Breast epithelium (tissue), 4 donors: ENCODE measurements at regions not wholly inside any gene's neighbourhood (a gene's known extent, or its start where the extent isn't known, plus 50 kb on each side); places are given as distances from the start of the nearest gene placed in this dataset.
A peak's percentile ranks its signal among the peaks of the same experiment; 100 is the strongest.

ENCODE experiments used
- DNase-seq, 2 donors: peaks; one replicate each; pipeline ENCODE4 v3.0.0-alpha.2; 2019; ENCODE audit warnings: low spot score in 2 of 2
- H3K27ac ChIP-seq, 2 donors: fragments of 200-600 bp; sonication (generic) in 1 of 2; one replicate each; pipeline ENCODE4 v1.5.1; 2016 to 2019; ENCODE audit warnings: mild to moderate bottlenecking in 1 of 2
- H3K27me3 ChIP-seq, 2 donors: fragments of 200-600 bp; sonication (generic) in 1 of 2; one replicate each; pipeline versions ENCODE4 v1.5.1 to v1.6.0; 2017 to 2019; ENCODE audit warnings: control low read depth in 1 of 2, mild to moderate bottlenecking in 1 of 2
- H3K36me3 ChIP-seq: fragments of 200-600 bp; one replicate; pipeline ENCODE4 v1.5.1; 2019
- H3K4me1 ChIP-seq, 2 donors: fragments of 200-600 bp; sonication (generic); one replicate each; pipeline ENCODE4 v1.5.1; 2016 to 2019; ENCODE audit warnings: control low read depth in 1 of 2
- H3K4me3 ChIP-seq, 3 donors: fragments of 200-600 bp; sonication (generic); 1 replicate in 2 of 3; 2 replicates in 1 of 3; pipeline ENCODE4 v1.5.1; 2016 to 2019; ENCODE audit warnings: mild to moderate bottlenecking in 3 of 3, moderate library complexity in 2 of 3
- H3K9me3 ChIP-seq, 2 donors: fragments of 200-600 bp; sonication (generic) in 1 of 2; one replicate each; pipeline ENCODE4 v1.5.1; 2016 to 2019; ENCODE audit warnings: control low read depth in 1 of 2
- POLR2A ChIP-seq: fragments of 450-650 bp; IDR thresholded peaks from one replicate; pipeline ENCODE4 v1.6.1; 2016; ENCODE audit warnings: antibody characterized with exemption, mild to moderate bottlenecking, moderate library complexity
- POLR2AphosphoS5 ChIP-seq, 3 donors: sonication (generic); formaldehyde crosslinking; IDR thresholded peaks; one replicate each; pipeline ENCODE4 v1.6.1; 2017; ENCODE audit warnings: antibody characterized with exemption in 3 of 3
- intact Hi-C: fragments of 100-400 bp; cut with DNase I; formaldehyde crosslinking; loops from one replicate; pipeline ENCODE4 v1.15.1; 2023; ENCODE audit warnings: low total_unique reads
- TF ChIP-seq, protein P1 (sequence below), 3 donors: fragments of 450-650 bp; IDR thresholded peaks; one replicate each; pipeline ENCODE4 v1.5.1; 2016 to 2017; ENCODE audit warnings: antibody characterized with exemption in 3 of 3, mild to moderate bottlenecking in 3 of 3, moderate library complexity in 3 of 3

DNA sequence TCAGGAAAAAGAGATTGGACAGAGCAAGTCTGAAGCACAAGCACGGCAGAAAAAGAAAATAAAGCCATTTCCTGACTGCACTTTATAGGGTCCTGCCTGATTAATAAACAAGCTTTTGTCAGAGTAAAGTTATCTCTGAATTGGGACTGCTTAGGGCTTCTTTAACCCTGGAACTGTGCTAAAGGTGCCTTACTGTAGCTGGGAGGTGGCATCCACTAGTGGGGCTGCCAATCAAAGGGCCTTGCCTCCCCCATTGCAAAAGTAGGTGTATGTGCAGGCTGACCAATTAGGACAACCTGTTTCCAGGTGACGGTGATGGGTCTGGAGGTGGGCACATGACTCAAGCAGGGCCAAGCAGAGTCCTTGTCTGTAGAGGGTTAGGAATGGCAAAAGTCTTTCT, 57.4 kb upstream of the RAPH1 start:
- DNase-seq: no peak
- Histone ChIP-seq H3K27ac (no peak overlapping the region), H3K4me1 (no peaks in the 10 kb centered on the region), H3K9me3 (no peaks in the 10 kb centered on the region), H3K27me3 (no peaks in the 10 kb centered on the region), H3K4me3 (no peak overlapping the region), H3K36me3 (no peaks in the 10 kb centered on the region)
- TF ChIP-seq POLR2AphosphoS5 (IDR thresholded peaks at IDR 0.05) (no peak), POLR2A (no peak)
- TF ChIP-seq, protein P1, sequence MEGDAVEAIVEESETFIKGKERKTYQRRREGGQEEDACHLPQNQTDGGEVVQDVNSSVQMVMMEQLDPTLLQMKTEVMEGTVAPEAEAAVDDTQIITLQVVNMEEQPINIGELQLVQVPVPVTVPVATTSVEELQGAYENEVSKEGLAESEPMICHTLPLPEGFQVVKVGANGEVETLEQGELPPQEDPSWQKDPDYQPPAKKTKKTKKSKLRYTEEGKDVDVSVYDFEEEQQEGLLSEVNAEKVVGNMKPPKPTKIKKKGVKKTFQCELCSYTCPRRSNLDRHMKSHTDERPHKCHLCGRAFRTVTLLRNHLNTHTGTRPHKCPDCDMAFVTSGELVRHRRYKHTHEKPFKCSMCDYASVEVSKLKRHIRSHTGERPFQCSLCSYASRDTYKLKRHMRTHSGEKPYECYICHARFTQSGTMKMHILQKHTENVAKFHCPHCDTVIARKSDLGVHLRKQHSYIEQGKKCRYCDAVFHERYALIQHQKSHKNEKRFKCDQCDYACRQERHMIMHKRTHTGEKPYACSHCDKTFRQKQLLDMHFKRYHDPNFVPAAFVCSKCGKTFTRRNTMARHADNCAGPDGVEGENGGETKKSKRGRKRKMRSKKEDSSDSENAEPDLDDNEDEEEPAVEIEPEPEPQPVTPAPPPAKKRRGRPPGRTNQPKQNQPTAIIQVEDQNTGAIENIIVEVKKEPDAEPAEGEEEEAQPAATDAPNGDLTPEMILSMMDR (IDR thresholded peaks at IDR 0.05): no peak
- intact Hi-C loops: no loop called here

DNA sequence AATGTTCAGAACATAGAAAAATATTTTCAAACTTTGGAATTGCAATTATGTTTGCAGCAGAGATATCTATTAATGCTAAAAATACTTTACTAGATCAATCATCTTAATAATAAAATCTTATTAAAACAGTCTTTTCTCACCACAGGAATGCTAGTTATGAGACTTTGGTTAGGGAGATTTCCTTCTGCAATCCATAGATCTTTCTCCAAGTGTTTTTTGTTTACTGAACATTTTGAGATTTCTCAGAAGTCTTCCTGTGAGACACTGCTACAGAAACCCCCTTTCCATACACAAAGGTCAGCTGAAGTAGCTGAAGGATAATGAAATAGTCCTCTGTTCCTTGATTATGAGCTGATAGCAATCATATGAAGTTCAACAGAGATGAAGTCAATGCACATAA, 59.4 kb upstream of the RAPH1 start:
- Histone ChIP-seq H3K9me3 (no peaks in the 10 kb centered on the region), H3K27ac (peak overlapping the region; percentile 31 to 38), H3K36me3 (no peaks in the 10 kb centered on the region), H3K4me1 (no peaks in the 10 kb centered on the region), H3K27me3 (no peaks in the 10 kb centered on the region), H3K4me3 (no peak overlapping the region)
- TF ChIP-seq, protein P1 (IDR thresholded peaks at IDR 0.05): no peak
- TF ChIP-seq POLR2A (no peak), POLR2AphosphoS5 (IDR thresholded peaks at IDR 0.05) (no peak)
- no peak for DNase-seq
- intact Hi-C loops: no loop called here

DNA sequence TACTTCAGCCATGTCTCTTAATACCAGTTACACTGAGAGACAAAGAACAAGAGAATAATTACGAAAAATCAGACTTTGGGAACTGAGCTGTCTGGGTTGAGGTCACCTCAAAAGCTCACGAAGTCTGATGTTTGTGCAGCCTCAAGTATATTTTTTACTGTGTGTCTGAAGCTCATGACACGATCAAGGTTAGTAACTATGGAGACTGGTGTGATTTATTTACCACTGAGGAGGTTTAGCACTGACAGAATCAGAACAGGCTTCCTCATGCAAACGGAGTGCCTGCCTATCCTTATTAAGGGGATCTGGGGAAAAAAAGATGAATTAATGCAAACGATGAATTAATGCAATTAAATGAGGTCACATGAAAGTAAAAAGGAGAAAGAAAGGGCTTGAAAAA, 61.1 kb upstream of the RAPH1 start:
- no peaks in the 10 kb centered on the region for H3K36me3 ChIP-seq
- H3K9me3 ChIP-seq: no peaks in the 10 kb centered on the region
- no peak for TF ChIP-seq POLR2AphosphoS5 (IDR thresholded peaks at IDR 0.05)
- TF ChIP-seq, protein P1 (IDR thresholded peaks at IDR 0.05): no peak
- TF ChIP-seq POLR2A: no peak
- no peaks in the 10 kb centered on the region for H3K4me1 ChIP-seq
- no peaks in the 10 kb centered on the region for H3K27me3 ChIP-seq
- H3K4me3 ChIP-seq: no peak overlapping the region
- intact Hi-C loops: no loop called here
- H3K27ac ChIP-seq: no peak overlapping the region
- no peak for DNase-seq

DNA sequence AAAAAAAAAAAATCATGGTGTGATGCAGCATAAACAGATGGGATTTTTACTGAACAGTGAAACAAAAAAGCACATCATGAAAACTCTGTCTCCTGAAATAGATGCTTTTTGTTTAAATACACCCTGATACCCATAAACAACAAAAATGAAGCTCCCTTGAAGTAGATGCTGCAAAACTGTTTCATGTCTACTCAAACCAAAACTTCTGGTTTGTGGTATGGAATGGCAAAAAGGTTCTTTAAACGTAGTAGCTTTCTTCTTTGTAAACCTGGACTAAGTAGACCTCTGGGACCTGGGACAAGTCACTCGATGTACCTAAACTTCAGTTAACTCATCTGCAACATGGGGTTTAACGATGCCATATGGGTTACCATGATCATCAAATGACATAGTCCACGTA, 64.4 kb upstream of the RAPH1 start:
- Histone ChIP-seq H3K27ac (no peak overlapping the region), H3K4me3 (no peak overlapping the region), H3K4me1 (no peaks in the 10 kb centered on the region), H3K36me3 (no peaks in the 10 kb centered on the region), H3K9me3 (no peaks in the 10 kb centered on the region), H3K27me3 (no peaks in the 10 kb centered on the region)
- DNase-seq: no peak
- intact Hi-C loops: no loop called here
- no peak for TF ChIP-seq POLR2A
- TF ChIP-seq POLR2AphosphoS5 (IDR thresholded peaks at IDR 0.05): no peak
- TF ChIP-seq, protein P1 (IDR thresholded peaks at IDR 0.05): no peak

DNA sequence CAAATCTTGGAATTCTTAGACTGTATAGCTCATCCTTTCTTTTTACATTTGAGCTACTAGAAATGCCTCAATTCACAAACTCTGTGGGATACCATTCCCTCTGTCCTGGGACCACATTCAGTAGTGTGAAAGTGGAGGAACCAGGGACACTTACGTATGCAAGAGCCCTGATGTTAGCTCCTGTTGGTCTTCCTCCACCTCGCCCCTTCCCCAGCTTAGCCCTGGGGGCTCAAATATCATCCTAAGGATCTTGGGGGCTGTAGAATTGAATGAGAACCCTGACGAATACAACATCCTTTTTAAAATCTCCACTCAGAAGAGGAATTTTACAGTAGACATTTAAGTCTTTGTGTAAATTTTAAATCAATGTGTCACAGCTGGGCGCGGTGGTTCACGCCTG, 65.2 kb upstream of the RAPH1 start:
- no peaks in the 10 kb centered on the region for H3K4me1 ChIP-seq
- H3K27ac ChIP-seq: no peak overlapping the region
- H3K9me3 ChIP-seq: no peaks in the 10 kb centered on the region
- no peaks in the 10 kb centered on the region for H3K27me3 ChIP-seq
- TF ChIP-seq, protein P1 (IDR thresholded peaks at IDR 0.05): no peak
- TF ChIP-seq POLR2AphosphoS5 (IDR thresholded peaks at IDR 0.05): no peak
- no peak for TF ChIP-seq POLR2A
- intact Hi-C loops: no loop called here
- H3K4me3 ChIP-seq: no peak overlapping the region
- H3K36me3 ChIP-seq: no peaks in the 10 kb centered on the region
- no peak for DNase-seq
